ENCODE measurements at regions not wholly inside any gene's neighbourhood (a gene's known extent, or its start where the extent isn't known, plus 50 kb on each side); places are given as distances from the start of the nearest gene placed in this dataset.

GRCh38 chrX:121853762-121854613 is 806.6 kb downstream of the GLUD2 start:
- TF ChIP-seq ZNF335 (tag by site-specific recombination; conservative IDR thresholded peaks at IDR 0.05) = no peak
- TF ChIP-seq CTCF (tag by site-specific recombination; IDR thresholded peaks at IDR 0.05) = no peak
- TF ChIP-seq ZNF692 (tag by site-specific recombination; IDR thresholded peaks at IDR 0.05) = no peak
- no peak for TF ChIP-seq ZBTB21 (tag by site-specific recombination; IDR thresholded peaks at IDR 0.05)
- no peak for TF ChIP-seq ZBTB49 (tag by site-specific recombination; IDR thresholded peaks at IDR 0.05; ENCODE audit: low read depth)
- no peak for TF ChIP-seq PRDM6 (tag by site-specific recombination; IDR thresholded peaks at IDR 0.05)
